GM18873 (cell line): ENCODE measurements at regions not wholly inside any gene's neighbourhood (a gene's known extent, or its start where the extent isn't known, plus 50 kb on each side); places are given as distances from the start of the nearest gene placed in this dataset.
A peak's percentile ranks its signal among the peaks of the same experiment; 100 is the strongest.

Source experiments
- ATAC-seq: cut with Tn5 transposase; IDR thresholded peaks from one replicate; pipeline ENCODE4 v1.9.1; 2021; ENCODE audit warnings: mild to moderate bottlenecking, moderate library complexity, moderate number of reproducible peaks; ENCODE audit not compliant: unreplicated experiment, low FRiP score

DNA sequence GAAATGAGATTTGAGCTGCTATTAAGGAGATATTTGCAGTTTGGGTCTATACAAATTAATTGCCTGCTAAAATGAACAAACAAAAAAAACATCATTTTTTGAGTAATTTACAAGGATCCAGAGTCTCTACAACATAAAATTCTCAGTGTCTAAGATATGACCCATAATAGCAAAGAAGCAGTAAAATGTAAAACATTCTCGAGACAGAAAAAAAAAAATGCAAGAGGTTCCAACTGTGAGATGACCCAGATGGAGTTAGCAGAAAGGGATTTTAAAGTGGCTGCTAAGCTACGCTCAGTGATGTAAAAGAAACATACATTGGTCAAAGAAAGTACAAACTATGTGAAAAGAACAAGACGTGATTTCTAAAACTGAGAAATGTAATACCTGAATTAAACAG, 471.0 kb downstream of the SH2D4B start:
- ATAC-seq: no peak

DNA sequence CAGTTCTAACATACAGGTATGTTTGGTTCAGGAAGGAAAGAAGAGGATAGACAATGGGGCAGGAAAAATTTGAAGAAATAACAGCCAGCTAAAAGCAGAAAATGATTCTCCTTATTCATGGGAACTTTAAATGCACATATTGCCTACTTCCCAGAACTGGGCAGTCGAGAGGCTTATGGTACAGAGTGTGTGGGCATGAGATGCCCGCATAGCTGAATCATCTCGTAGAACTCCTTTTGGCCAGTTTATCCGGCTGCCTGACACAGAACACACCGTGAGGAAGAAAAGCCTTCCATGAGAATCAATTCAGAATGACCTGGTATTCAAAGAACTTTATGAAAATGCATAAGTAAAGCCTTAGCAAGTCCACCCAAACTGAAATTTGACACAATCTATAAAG, 471.6 kb downstream of the SH2D4B start:
- no peak for ATAC-seq

DNA sequence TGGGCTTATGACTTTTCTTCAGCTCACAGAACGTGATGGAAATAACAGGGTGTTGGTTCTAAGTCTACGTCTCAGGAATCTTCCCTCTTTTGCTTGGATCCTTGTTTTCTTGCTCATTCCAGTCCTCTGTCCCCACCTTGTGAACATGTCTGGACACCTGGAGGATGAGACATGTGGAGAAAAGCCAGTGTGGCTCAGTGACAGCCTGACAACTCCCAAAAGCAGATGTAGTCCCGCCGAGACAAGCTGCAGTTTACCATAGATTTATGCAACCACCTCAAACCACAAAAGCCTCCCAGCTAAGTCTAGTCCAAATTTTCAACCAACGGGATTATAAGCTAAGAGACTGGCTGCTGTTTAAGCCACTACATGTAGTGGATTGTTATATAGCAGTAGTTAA, 476.1 kb downstream of the SH2D4B start:
- no peak for ATAC-seq

DNA sequence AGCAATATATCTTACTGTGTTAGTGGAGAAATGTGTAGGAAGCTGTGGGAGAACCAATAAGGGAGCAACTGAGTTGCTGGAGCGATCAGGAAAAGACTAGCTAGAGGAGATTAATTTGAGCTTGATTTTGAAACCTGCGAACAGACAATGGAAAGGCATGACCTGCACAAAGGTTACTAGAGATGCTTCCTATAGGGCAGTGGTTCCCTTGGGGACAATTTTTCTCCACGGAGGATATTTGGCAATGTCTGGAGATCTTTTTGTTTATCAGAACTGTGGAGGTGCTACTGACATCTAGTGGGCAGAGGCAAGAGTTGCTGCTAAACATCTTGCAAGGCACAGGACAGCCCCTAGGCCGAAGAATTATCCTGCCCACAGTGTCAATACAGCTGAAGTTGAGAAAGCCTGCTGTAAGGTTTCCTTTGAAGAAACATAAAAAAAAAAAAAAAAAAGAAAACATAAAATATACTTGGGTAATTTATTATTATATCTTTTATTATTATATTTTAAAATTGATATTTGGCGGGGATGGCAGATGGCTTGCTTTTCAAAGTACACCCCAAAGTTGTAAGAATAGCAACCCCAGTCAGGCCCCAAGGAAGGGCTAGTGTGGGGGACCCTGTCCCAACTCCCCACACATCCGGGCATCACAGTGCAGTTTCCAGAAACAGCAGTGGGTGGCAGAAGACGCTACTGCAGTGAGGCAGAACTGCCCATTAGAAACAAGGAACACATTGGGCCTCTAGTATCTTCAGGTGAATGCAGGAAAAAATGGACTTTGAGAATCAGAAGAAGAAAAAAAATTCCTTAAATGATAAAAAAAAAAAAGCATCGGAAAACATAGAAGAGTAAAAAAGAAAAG, 481.6 kb downstream of the SH2D4B start:
- peak; percentile 85 for ATAC-seq

DNA sequence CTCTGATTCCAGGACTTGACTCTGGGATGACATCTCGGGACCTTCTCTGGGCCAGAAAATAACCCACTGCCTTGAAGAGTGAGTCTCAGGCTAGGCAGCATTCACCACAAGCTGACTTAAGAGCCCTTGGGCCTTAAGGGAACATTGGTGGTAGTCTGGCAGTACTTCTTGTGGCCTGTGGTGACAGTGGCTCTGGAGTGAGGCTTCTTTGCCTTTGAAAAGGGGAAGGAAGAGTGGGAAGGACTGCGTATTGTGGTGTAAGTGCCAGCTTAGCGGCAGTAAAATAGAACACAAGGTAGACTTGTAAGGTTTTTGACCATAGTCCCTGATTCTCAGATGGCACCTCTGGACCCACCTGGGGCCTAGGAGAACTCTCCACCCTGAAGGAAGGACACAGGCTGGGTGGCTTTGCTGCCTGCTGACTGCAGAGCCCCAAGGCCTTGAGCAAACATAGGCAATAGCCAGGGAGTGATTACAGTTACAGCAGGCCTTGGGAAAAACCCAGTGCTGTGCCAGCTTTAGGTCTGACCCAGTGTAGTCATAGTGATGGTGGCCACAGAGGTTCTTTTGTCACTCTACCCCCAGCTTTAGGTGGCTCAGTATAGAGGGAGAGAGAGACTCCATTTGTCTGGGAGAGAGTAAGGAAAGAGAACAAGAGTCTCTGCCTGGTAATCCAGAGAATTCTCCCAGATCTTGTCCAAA, 483.9 kb downstream of the SH2D4B start:
- ATAC-seq: no peak

DNA sequence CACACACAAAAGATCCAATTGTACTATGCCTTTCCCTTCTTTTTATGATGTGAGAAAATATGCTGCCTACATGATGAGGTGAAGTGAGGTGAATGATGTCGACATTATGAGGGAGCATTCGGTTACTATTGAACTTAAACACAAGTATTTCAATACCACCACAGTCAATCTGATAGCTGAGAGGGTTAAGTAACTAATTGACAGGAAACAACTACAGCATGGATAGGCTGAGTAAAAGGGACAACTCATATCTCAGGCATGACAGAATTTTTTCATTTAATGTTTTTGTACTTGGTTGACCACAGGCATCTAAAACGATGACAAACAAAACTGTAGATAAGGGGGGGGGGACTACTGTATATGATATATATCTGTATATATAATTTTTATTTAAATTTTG, 488.9 kb downstream of the SH2D4B start:
- no peak for ATAC-seq

DNA sequence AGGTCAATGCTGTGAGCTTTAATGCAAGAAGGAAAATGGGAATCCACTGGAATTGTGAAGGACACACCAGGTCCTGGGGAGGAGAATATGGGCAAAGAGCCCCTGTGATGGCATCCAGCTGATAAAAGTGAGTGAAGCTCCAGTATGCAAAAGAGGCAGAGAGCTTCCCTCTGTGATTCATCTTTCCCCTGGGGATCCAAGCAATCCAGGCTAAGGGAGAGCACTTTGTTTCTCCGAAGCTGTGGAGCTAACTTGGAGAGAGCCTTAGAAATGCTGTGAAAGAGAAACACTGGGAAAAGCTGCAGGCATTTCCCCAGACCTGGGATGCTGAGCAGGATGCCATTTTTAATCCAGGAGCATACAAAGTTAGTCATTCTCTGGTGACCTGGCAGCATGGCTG, 489.5 kb downstream of the SH2D4B start:
- ATAC-seq: no peak

DNA sequence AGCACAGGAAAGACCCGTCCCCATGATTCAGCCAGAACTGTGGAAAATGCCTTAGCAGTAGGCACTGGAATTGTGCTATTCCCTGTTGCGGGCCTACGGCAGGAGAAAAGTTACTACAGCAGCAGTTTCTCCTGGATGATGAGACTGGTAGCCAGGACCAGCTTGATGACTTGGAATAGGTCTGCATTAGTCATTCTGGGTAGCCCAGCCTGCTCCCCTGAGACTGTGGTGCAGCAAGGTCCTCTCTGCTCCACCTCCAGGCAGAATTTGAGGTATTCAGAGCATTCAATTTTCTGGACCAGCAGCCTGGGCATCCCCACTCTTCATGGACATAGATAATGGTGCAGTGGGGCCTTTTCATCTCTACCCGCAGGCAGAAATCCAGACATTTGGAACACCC, 490.0 kb downstream of the SH2D4B start:
- no peak for ATAC-seq

DNA sequence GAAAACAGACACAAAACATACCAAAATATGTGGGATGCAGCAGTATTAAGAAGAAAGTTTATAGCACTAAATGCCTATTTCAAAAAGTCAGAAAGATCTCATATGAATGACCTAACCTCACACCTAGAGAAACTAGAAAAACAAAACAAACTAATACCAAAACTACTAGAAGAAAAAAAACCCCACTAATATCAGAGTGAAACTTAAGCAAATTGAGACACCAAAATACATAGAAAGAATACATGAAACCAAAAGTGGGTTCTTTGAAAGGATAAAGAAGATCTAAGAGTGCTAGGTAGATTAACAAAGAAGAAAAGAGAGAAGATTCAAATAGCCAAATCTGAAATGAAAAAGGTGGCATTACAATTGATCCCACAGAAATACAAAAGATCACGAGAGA, 494.1 kb downstream of the SH2D4B start:
- peak; percentile 76 for ATAC-seq

DNA sequence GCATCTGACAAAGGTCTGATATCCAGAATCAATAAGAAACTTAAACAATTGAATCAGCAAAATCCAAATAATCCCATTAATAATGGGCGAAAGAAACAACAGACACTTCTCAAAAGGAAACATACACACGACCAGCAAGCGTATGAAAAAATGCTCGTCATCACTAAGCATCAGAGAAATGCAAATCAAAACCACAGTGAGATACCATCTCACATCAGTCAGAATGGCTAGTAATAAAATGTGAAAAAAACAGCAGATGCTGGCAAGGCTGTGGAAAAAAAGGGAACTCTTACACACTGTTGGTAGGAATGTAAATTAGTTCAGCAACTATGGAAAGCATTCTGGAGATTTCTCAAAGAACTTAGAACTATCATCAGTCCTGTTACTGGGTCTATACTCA, 496.7 kb downstream of the SH2D4B start:
- ATAC-seq: no peak

DNA sequence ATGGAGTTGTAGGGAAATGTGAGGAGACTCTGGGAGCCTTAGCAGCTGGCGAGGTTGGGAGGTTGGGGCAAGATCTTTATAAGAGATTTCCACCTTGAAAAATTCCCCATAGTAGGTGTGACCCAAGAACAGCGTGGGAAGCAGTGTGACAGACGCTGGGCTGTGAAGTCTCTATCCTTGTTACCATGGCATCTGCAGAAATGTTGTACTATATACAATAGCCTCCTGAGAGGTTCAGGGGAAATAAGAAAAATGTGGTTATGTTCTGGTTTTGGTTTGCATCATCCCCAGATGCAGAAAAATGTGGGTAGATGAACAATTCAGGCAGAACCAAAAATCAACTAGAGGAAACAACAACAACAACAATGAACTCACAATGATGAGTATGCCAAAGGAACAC, 498.6 kb downstream of the SH2D4B start:
- peak; percentile 81 for ATAC-seq

DNA sequence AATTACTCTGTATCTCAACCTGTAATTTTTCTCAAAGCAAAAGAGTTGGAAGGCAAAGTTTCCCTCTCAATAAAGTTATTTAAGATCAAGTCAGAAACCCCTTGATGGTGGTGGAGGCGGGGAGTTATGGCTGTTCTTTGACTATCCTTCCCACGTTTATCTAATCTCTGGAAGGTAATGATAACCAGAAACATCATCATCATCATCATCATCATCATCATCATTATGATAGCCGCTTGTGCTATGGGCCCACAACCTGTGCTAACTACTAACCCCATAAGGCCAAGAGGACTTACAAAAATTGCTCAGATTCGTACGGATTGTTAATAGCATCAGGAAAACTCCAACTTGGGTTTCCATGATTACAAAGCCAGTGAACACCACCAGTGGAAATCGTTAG, 502.3 kb downstream of the SH2D4B start:
- ATAC-seq: no peak

DNA sequence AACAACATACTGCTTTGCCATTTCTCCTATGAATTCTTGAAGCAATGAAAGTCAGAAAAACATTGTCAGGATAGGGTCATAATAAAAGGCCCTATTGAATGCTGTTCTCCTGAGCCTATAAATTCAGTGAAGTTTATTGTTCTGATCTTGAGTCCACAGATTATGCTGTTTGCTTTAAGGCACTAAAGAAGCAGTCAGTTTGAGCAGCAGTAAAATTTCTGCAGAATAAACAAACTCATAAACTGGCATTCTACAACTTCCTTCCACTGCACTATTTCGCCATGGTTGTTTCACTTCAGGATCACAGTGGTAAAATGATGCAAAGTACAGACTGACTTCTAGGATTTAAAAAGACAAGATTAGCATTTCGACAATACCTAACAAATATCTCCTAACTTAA, 503.2 kb downstream of the SH2D4B start:
- ATAC-seq: no peak

DNA sequence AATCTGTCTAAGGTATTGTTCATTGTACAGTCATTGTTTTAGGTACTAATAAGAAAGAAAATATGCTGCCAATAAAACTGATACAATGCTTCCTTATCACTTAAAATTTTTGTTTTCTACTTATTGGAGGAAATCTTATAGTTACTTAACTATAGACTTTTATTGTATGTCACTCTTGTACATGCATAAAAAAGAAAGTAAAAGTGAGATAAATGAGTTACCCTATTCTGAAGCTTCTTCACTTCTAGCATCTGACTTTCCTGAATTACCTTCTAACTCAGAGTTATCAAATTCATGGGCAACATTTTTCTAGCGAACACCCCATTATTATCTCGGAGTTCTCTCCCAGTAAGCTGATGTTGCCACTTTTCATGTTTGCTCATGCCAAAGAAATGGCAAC, 504.9 kb downstream of the SH2D4B start:
- ATAC-seq: no peak

DNA sequence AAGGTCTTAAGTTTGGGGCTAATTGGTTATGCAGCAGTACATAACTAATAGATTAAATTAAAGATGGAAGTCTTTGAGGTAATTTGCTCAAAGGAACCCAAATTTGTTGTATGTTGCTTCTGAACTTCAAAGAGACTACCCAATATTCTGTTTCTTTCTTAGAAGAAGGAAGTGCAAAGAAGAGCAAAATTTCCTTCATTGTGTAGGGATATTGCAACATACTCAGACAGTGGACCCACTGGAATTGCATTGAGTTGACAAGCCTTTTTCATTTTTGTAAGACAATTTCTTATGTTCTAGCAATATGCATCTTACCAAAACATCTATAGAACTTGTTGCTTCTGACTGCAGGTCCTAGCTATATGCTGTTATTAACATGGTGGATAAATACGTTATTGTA, 527.8 kb downstream of the SH2D4B start:
- ATAC-seq: no peak

DNA sequence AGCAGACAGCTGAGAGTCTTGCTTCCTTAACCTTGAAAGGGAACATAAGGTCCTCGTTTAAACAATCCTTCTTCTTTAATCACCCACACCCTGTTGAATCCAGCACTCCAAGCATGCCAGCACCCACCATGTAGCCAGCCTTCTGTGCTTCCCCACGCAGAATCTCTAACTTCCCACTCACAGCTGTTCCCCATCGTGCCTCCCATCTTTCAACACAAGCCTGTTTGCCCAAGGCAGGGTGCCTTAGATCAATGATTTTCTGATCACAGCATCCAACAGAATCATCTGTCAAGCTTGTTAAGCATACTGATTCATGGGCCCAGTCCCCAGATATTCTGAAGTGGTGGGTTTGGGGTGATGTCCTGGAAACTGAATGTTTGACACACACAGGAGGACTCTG, 530.8 kb downstream of the SH2D4B start:
- no peak for ATAC-seq

DNA sequence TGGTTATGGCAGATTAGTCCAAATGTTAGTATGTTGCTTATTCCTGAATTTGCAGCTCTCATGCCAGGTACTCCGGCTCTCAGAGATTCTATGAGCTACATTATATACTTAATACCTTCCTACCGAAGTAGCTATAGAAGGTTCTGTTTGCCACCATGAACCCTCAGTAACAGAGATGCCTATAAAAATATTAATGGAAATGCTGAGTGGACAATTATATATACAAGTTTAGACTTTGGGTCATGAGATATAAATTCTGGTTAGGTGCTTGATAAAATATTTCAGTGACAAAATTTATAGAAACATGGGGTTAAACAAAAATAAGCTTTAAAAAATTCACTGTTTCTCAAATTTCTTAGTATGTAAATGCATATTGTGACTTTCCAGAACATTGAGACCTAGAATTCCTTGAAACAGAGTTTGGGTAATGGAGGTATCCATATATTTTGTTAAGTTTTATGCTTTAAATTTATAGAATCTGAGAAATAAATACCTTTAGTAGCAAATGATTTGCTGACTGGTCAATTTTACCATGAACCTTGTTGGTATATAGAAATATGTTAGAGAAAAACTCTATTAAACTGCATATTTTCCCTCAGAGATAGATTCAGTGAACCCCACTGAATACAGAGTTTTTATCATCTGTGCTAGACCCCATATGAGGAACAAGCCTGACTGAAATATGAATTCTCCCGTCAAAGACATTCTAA, 533.5 kb downstream of the SH2D4B start:
- no peak for ATAC-seq

DNA sequence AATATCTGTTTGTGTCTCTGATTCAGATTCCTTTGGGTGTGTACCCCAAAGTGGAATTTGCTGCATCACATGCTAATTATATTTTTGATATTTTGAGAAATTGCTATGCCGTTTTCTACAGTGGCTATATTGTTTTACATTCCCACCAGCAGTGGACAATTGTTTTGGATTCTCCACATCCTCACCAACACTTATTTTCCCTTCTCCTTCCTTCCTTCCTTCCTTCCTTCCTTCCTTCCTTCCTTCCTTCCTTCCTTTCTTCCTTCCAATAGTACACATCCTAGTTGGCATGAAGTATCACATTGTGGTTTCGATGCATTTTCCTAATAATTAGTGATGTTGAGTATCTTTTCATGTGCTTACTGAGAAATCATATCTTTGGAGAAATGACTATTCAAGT, 535.5 kb downstream of the SH2D4B start:
- ATAC-seq: no peak

DNA sequence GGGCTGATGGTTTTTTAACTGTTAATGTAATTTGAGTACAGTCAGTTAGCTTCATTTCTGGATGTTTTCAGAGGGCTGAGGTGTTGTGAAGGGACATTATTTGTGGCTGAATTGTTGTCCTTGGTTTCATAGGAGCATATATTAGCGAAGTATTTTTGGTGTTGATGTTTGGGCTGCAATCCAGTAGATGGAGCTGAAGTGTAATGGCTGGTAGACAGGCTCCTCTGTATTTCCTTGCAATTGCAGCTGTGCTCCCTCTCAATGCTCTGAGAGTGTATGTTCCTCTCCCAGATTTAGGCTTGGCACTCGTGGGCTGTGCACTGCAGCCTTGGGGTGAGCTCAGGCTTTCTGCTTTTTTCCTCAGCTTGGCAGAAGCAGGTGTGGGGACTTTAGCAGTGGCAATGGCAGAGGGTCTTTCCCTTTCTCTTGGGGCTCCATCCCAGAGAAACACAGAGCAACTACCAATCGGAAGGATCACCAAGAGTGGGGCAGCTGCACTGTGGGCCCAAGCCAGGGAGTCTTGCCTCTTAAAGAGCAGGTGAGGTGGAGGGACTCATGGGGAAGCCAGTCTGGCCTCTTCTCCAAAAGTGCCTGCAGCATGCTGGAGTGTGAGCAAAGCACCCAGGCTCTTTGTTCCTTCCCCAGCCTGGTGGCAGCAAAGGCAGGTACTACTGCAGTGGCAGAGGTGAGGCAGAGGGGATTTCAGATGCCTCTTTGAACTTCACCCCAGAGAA, 544.4 kb downstream of the SH2D4B start:
- no peak for ATAC-seq

DNA sequence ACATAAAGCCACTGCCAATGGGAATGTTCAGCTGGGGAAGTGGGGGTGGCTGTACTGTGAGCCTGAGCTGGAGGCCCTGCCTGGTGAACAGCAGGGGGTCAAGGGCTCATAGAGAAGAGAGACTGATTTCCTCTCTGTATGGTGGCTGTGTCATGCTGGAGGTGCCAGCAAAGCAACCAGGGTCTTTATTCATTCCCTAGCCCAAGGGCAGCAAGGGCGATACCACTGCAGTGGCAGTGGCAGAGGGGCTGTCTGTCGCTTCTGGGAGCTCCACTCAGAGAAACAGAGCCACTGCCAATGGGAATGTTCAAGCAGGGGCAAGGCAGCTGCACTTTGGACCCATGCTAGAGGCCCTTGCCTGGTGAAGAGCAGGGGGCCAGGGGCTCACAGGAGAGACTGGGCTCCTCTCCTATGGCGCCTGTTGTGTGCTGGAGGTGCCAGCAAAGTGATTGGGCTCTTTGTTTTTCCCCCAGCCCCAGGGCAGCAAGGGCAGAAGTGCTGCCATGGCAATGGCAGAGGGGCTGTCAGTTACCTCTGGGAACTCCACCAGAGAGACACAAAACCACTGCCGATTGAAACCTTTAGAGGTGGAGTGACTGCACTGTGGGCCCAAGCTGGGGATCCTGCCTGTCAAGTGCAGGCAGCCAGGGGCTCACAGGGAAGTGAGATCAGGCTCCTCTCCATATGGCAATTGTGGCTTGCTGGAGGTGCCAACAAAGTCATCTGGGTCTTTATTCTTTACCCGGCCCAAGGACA, 545.1 kb downstream of the SH2D4B start:
- ATAC-seq: no peak
